ENCODE measurements at regions not wholly inside any gene's neighbourhood (a gene's known extent, or its start where the extent isn't known, plus 50 kb on each side); places are given as distances from the start of the nearest gene placed in this dataset.

- TF ChIP-seq CTBP2 (IDR thresholded peaks at IDR 0.05; ENCODE audit: borderline replicate concordance, insufficient read depth, insufficient read length, low read length) (no peak), EP300 (IDR thresholded peaks at IDR 0.05; ENCODE audit: borderline replicate concordance in 1 of 2, low read depth in 2 of 2, low read length in 2 of 2) (no peak), CBX5 (IDR thresholded peaks at IDR 0.05; ENCODE audit: low read depth, low read length) (no peak), NRF1 (IDR thresholded peaks at IDR 0.05; ENCODE audit: low read depth, low read length) (no peak)
Observed at GRCh38 chr7:94069162-94069739, 65.1 kb upstream of the BET1 start (continued).

All from H1 (cell line).